ENCODE measurements at regions not wholly inside any gene's neighbourhood (a gene's known extent, or its start where the extent isn't known, plus 50 kb on each side); places are given as distances from the start of the nearest gene placed in this dataset.

- TF ChIP-seq CTCF (IDR thresholded peaks at IDR 0.05; ENCODE audit: insufficient read depth, low read length, poor library complexity, severe bottlenecking), result no peak
- no peak for TF ChIP-seq EZH2phosphoT487 (conservative IDR thresholded peaks at IDR 0.05; ENCODE audit: low read length)
Observed at GRCh38 chr10:8144496-8144895, 90.0 kb downstream of the GATA3 start.
